HL-60 (cell line): ENCODE measurements at regions not wholly inside any gene's neighbourhood (a gene's known extent, or its start where the extent isn't known, plus 50 kb on each side); places are given as distances from the start of the nearest gene placed in this dataset.

ENCODE experiments used
- DNase-seq, 2 experiments: peaks; one replicate each; pipeline ENCODE4 v3.0.0-alpha.2; 2010 to 2020; ENCODE audit warnings: low read depth in 1 of 2, low spot score in 1 of 2
- H3K27ac ChIP-seq: fragments of 250-450 bp; sonication (Bioruptor Pico); replicated peaks from 2 replicates; pipeline ENCODE4 v1.5.1; 2020; ENCODE audit warnings: mild to moderate bottlenecking, moderate library complexity
- H3K27me3 ChIP-seq: fragments of 250-450 bp; sonication (Bioruptor Pico); 2 replicates; pipeline ENCODE4 v1.5.1; 2021; ENCODE audit warnings: mild to moderate bottlenecking, moderate library complexity; ENCODE audit not compliant: insufficient read depth, poor library complexity, severe bottlenecking
- H3K4me3 ChIP-seq: replicated peaks from 2 replicates; pipeline ENCODE4 v1.5.1; 2011; ENCODE audit warnings: mild to moderate bottlenecking, control low read depth, low read length; ENCODE audit not compliant: insufficient read depth
- GABPA ChIP-seq: IDR thresholded peaks from 2 replicates; pipeline ENCODE4 v1.6.1; 2012; ENCODE audit warnings: low read depth
- POLR2AphosphoS5 ChIP-seq: IDR thresholded peaks from 2 replicates; pipeline ENCODE4 v1.6.1; 2012; ENCODE audit warnings: low read depth
- SPI1 ChIP-seq: IDR thresholded peaks from 2 replicates; pipeline ENCODE4 v1.6.1; 2012; ENCODE audit warnings: low read depth, mild to moderate bottlenecking, borderline replicate concordance
- TF ChIP-seq, protein P1 (sequence below): IDR thresholded peaks from one replicate; pipeline ENCODE4 v1.5.1; 2011; ENCODE audit warnings: low read length, control low read depth, inconsistent platforms; ENCODE audit not compliant: insufficient read depth
- TF ChIP-seq, protein P2 (sequence below): IDR thresholded peaks from 2 replicates; pipeline ENCODE4 v1.6.1; 2012; ENCODE audit warnings: low read depth; ENCODE audit not compliant: insufficient replicate concordance

GRCh38 chr7:98534493-98534892 is 82.6 kb upstream of the NPTX2 start:
- Histone ChIP-seq H3K4me3 (no peak overlapping the region), H3K27ac (no peak overlapping the region), H3K27me3 (no peaks in the 10 kb centered on the region)
- TF ChIP-seq SPI1 (no peak), GABPA (no peak), POLR2AphosphoS5 (no peak)
- TF ChIP-seq, protein P1, sequence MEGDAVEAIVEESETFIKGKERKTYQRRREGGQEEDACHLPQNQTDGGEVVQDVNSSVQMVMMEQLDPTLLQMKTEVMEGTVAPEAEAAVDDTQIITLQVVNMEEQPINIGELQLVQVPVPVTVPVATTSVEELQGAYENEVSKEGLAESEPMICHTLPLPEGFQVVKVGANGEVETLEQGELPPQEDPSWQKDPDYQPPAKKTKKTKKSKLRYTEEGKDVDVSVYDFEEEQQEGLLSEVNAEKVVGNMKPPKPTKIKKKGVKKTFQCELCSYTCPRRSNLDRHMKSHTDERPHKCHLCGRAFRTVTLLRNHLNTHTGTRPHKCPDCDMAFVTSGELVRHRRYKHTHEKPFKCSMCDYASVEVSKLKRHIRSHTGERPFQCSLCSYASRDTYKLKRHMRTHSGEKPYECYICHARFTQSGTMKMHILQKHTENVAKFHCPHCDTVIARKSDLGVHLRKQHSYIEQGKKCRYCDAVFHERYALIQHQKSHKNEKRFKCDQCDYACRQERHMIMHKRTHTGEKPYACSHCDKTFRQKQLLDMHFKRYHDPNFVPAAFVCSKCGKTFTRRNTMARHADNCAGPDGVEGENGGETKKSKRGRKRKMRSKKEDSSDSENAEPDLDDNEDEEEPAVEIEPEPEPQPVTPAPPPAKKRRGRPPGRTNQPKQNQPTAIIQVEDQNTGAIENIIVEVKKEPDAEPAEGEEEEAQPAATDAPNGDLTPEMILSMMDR = no peak
- TF ChIP-seq, protein P2, sequence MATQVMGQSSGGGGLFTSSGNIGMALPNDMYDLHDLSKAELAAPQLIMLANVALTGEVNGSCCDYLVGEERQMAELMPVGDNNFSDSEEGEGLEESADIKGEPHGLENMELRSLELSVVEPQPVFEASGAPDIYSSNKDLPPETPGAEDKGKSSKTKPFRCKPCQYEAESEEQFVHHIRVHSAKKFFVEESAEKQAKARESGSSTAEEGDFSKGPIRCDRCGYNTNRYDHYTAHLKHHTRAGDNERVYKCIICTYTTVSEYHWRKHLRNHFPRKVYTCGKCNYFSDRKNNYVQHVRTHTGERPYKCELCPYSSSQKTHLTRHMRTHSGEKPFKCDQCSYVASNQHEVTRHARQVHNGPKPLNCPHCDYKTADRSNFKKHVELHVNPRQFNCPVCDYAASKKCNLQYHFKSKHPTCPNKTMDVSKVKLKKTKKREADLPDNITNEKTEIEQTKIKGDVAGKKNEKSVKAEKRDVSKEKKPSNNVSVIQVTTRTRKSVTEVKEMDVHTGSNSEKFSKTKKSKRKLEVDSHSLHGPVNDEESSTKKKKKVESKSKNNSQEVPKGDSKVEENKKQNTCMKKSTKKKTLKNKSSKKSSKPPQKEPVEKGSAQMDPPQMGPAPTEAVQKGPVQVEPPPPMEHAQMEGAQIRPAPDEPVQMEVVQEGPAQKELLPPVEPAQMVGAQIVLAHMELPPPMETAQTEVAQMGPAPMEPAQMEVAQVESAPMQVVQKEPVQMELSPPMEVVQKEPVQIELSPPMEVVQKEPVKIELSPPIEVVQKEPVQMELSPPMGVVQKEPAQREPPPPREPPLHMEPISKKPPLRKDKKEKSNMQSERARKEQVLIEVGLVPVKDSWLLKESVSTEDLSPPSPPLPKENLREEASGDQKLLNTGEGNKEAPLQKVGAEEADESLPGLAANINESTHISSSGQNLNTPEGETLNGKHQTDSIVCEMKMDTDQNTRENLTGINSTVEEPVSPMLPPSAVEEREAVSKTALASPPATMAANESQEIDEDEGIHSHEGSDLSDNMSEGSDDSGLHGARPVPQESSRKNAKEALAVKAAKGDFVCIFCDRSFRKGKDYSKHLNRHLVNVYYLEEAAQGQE = no peak
- DNase-seq = no peak

GRCh38 chr7:98531717-98532116 is 85.4 kb upstream of the NPTX2 start:
- no peak overlapping the region for H3K4me3 ChIP-seq
- no peaks in the 10 kb centered on the region for H3K27me3 ChIP-seq
- no peak for TF ChIP-seq GABPA
- TF ChIP-seq SPI1 = no peak
- TF ChIP-seq, protein P1 = no peak
- TF ChIP-seq, protein P2 = no peak
- no peak for TF ChIP-seq POLR2AphosphoS5
- DNase-seq = no peak
- no peak overlapping the region for H3K27ac ChIP-seq

- Histone ChIP-seq H3K4me3 (no peak overlapping the region), H3K27ac (no peak overlapping the region), H3K27me3 (no peaks in the 10 kb centered on the region)
- TF ChIP-seq POLR2AphosphoS5 (no peak), SPI1 (no peak), GABPA (no peak)
- TF ChIP-seq, protein P1 = no peak
- TF ChIP-seq, protein P2 = no peak
- DNase-seq = no peak
Measured at GRCh38 chr7:98528079-98528478, 89.0 kb upstream of the NPTX2 start.
